T-helper 17 cell (primary cell): ENCODE measurements at regions not wholly inside any gene's neighbourhood (a gene's known extent, or its start where the extent isn't known, plus 50 kb on each side); places are given as distances from the start of the nearest gene placed in this dataset.

Source experiments
- ATAC-seq: fragments of 150-1000 bp; cut with Tn5 transposase; 2 replicates; pipeline ENCODE4 v1.10.0; 2021; ENCODE audit warnings: mild to moderate bottlenecking, moderate library complexity
- DNase-seq, 3 donors: peaks; one replicate each; pipeline versions ENCODE4 v3.0.0 to v3.0.0-alpha.2; 2020 to 2021
- H3K9me3 ChIP-seq: one replicate; pipeline ENCODE4 v1.7.0; 2013; ENCODE audit warnings: low read length, mild to moderate bottlenecking; ENCODE audit not compliant: control insufficient read depth, poor library complexity, severe bottlenecking
- H3K27ac Mint-ChIP-seq: one replicate; pipeline ENCODE4 v1.8.0; 2022; ENCODE audit warnings: mild to moderate bottlenecking, moderate library complexity, mixed read lengths
- H3K27me3 Mint-ChIP-seq: one replicate; pipeline ENCODE4 v1.8.0; 2022; ENCODE audit warnings: mixed read lengths
- H3K36me3 Mint-ChIP-seq: one replicate; pipeline ENCODE4 v1.8.0; 2022; ENCODE audit warnings: low read depth, mixed read lengths
- H3K4me1 Mint-ChIP-seq: one replicate; pipeline ENCODE4 v1.8.0; 2022; ENCODE audit warnings: mild to moderate bottlenecking, mixed read lengths
- H3K4me3 Mint-ChIP-seq: one replicate; pipeline ENCODE4 v1.8.0; 2022; ENCODE audit warnings: mild to moderate bottlenecking, moderate library complexity, mixed read lengths

- no peak overlapping the region for H3K27ac Mint-ChIP-seq
- H3K4me1 Mint-ChIP-seq = no peaks in the 10 kb centered on the region
- no peak for ATAC-seq
- DNase-seq = no peak
- H3K27me3 Mint-ChIP-seq = peaks cover 10% of the 10 kb centered on the region
- no peaks in the 10 kb centered on the region for H3K9me3 ChIP-seq
- H3K36me3 Mint-ChIP-seq = no peaks in the 10 kb centered on the region
- no peak overlapping the region for H3K4me3 Mint-ChIP-seq
Measured at GRCh38 chr16:73563709-73564108, 515.8 kb upstream of the ZFHX3 start.

DNA sequence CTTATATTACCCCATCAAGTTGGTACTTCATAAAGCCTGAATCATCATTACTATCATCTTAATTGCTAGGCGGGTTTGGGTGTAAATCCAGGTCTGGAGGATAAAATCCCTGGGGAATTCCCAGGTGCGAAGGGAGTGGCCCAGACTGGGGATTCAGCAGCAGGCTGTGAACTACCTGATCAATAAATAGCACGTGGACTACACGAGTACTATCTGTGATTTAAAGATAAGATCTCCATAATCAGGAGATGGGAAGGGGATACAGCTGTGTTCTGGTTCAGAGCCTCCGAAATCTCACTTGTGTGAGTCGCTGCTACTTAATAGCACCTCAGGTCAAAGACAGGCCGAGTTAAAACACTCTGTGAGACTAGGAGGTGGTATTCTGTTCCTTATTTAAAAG is 512.6 kb upstream of the ZFHX3 start:
- H3K9me3 ChIP-seq = no peaks in the 10 kb centered on the region
- Mint-ChIP-seq H3K36me3 (no peaks in the 10 kb centered on the region), H3K27ac (no peak overlapping the region), H3K4me3 (no peak overlapping the region), H3K4me1 (no peaks in the 10 kb centered on the region), H3K27me3 (peaks cover 9% of the 10 kb centered on the region)
- DNase-seq = no peak
- ATAC-seq = no peak

DNA sequence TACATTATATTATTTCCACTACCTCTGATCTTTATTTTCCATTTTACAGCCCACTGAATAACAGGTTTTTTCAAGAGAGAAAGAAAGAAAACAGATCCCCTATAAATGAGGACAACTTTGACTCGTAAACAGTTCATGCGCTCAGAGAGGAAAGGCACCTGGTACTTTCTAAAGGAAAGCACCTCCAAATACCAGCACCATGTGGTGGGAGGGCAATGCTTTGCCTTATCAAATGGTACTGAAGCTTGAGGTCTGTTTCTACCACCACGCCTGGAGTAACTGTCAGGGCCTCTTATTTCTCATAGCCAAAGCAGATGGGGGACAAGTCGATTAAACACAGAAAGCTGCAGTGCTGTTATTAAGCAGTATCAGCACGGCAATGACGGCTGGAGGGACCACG is 510.3 kb upstream of the ZFHX3 start:
- Mint-ChIP-seq H3K36me3 (no peaks in the 10 kb centered on the region), H3K27ac (no peak overlapping the region), H3K4me1 (no peaks in the 10 kb centered on the region), H3K4me3 (no peak overlapping the region), H3K27me3 (peaks cover 9% of the 10 kb centered on the region)
- ATAC-seq (no peak), DNase-seq (no peak)
- no peaks in the 10 kb centered on the region for H3K9me3 ChIP-seq

DNA sequence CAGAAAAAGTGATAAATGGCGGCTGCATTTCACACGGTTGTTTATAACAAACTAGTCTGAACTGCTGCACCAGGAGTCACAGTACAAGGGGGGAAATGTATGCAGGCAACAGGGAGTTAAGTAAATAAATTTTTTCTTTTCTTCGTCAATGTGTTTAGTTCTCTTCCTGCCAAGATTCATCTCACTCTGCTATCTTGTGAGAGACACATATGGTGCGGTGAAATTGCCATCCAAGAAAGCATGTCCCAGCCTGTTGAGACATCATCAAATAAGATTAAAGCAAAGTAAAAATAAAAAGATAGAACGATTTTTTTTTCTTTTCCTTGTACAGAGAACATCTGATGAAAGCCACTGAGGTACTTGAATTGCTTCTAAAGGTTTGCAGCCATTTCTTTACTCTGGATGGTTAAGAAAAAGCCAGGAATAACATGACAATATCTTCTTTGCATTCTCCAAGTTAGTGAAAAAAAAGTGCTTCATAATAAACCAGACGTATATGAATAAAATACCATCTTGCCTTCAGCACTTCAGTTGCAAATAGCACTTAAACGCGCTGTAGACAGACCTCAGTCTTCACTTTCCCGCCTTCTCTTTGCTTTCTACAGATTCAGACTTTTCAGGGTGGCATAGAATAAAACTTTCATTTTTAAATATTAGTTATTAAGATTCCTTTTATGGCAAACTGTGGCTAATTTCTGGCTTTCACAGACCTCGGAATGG is 506.2 kb upstream of the ZFHX3 start:
- H3K27me3 Mint-ChIP-seq = peaks cover 7% of the 10 kb centered on the region
- no peak overlapping the region for H3K4me3 Mint-ChIP-seq
- ATAC-seq = no peak
- no peaks in the 10 kb centered on the region for H3K36me3 Mint-ChIP-seq
- no peak for DNase-seq
- no peaks in the 10 kb centered on the region for H3K9me3 ChIP-seq
- H3K27ac Mint-ChIP-seq = no peak overlapping the region
- no peaks in the 10 kb centered on the region for H3K4me1 Mint-ChIP-seq

DNA sequence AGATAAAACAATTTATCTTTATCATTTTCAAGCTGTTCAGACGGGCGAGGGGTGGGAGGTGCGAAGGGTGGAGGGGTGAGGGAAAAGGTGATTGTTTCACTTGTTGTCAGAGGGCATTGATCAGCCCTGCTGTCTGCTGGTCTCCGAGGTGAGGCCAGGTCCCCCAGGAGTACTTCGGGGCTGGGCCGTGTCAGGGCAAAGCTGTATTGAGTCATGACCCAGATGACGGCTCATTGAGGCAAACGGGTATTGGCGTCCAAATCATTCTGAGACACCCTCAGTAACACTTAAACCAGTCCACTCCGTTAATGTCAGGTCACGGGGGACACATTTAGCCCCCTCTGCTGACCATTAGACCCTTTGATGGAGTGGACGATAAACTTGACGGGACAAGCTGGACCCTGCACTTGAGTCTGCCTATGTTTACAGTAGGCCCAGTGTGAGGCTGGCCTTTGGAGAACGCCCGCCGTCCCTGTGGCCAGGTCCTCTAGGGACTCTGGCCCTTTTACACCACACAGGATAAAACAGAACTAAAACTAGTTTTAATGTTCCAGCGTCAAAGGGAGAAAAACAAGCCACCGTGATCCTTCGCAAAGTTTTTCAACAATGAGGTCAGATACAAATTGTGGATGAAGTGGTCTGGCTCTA is 502.2 kb upstream of the ZFHX3 start:
- Mint-ChIP-seq H3K36me3 (no peaks in the 10 kb centered on the region), H3K27ac (no peak overlapping the region), H3K27me3 (peaks cover 32% of the 10 kb centered on the region), H3K4me3 (no peak overlapping the region), H3K4me1 (no peaks in the 10 kb centered on the region)
- H3K9me3 ChIP-seq = no peaks in the 10 kb centered on the region
- DNase-seq = no peak
- no peak for ATAC-seq

DNA sequence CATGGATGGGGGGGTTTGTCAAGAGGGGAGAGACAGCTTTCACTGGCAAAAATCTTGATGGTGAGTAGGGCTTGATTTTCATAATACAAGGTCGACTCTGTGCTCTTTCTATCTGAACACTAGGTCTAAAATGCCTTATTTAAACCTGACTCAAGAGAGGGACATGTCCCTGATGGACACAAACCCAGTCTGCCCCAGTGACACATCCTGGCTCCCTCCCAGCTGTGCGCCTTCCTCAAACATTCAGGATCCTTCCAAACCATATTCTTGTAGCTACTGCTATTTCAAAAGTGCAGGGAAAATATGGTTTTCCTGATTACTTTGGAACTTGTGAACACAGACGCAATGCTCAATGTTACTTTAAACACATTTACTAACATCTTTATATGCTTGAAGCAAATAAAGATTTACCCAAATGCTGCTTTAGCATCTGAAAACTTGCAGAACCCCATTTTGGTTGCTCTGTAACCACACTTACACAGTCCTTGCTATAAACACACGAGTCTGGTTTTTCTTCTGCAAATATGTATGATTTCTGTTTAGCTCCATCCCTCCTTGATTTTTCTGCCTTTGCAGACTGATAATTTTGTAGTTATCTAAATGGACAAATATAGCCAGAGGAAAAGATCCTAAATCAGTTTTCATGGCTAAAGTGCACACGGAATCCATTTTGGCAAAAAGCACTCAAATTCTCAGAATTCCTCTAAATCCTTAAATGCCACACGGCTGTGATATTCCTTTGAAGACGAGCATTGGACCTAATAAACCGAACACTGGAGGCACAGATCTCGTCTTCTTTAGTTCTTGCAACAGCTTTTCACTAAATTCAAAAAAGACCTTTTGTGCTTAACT is 499.9 kb upstream of the ZFHX3 start:
- peaks cover 2% of the 10 kb centered on the region for H3K4me1 Mint-ChIP-seq
- ATAC-seq = no peak
- H3K27me3 Mint-ChIP-seq = peaks cover 55% of the 10 kb centered on the region
- peaks cover 2% of the 10 kb centered on the region for H3K36me3 Mint-ChIP-seq
- no peaks in the 10 kb centered on the region for H3K9me3 ChIP-seq
- no peak overlapping the region for H3K27ac Mint-ChIP-seq
- no peak overlapping the region for H3K4me3 Mint-ChIP-seq
- DNase-seq = no peak

DNA sequence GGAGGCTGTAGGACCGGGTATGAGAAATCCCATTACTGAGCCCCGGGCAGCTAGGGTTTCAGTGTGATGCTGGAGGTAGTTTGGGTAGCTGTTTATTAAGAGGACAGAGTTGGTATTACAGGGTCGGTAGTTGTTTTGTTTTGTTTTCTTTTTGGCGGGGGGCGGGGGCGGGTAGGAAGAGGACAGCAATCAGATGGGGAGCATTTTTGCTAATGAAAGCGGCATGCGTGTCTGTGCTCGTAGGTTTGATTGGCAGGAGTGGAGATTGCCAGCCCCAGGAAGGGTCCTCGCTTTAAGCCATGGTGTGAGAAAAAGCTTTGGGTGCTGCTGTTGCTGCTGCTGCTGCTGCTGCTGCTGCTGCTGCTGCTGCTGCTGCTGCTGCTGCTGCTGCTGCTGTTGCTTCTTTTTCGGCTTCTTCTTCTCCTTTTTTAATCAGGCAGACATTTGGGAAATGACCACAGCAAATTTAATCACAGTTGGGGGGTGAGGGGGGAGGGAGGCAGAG is 498.5 kb upstream of the ZFHX3 start:
- H3K9me3 ChIP-seq = no peaks in the 10 kb centered on the region
- Mint-ChIP-seq H3K27ac (no peak overlapping the region), H3K36me3 (peaks cover 2% of the 10 kb centered on the region), H3K4me1 (peaks cover 2% of the 10 kb centered on the region), H3K27me3 (peaks cover 59% of the 10 kb centered on the region), H3K4me3 (no peak overlapping the region)
- ATAC-seq (no peak), DNase-seq (no peak)

DNA sequence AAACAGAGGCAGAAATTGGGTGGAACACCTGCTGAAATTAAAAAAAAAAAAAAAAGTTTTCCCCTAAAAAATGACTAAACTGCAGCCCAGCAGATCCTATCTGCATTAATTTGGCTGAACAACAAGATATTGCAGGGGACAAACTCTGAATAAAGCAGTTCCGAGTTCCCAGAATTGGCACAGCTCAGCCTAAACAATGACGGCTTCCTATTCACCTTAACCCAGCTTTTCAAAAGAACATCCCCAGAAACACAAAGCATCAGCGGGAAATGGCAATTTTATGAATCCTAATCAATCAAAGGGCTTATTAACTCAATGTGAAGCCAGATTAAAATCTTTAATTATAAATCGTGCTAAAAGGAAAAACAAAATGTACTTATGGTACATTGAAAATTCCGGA is 497.8 kb upstream of the ZFHX3 start:
- no peaks in the 10 kb centered on the region for H3K9me3 ChIP-seq
- DNase-seq (no peak), ATAC-seq (no peak)
- peaks cover 2% of the 10 kb centered on the region for H3K4me1 Mint-ChIP-seq
- H3K4me3 Mint-ChIP-seq = no peak overlapping the region
- peaks cover 58% of the 10 kb centered on the region for H3K27me3 Mint-ChIP-seq
- no peak overlapping the region for H3K27ac Mint-ChIP-seq
- H3K36me3 Mint-ChIP-seq = peaks cover 2% of the 10 kb centered on the region

DNA sequence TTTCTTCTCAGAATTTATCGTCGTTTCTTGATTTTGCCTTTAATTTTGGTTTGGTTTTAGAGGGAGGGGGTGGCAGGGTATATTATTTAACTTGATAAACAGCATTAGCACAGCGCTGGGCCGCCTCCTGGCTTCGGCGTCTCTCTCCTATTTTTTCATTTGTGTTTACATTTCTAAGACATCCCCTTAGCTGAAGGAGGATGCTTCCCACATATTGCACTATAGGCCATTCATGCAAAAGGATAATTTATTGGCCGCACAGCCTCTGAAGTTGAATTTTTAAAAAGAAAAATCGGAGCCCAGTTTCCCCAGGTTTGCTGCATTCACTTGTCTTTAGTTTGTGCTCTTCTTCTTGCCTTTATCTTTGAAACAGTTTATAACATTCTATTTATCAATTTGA is 497.4 kb upstream of the ZFHX3 start:
- no peak overlapping the region for H3K27ac Mint-ChIP-seq
- peaks cover 2% of the 10 kb centered on the region for H3K4me1 Mint-ChIP-seq
- ATAC-seq (no peak), DNase-seq (no peak)
- peaks cover 53% of the 10 kb centered on the region for H3K27me3 Mint-ChIP-seq
- no peak overlapping the region for H3K4me3 Mint-ChIP-seq
- peaks cover 2% of the 10 kb centered on the region for H3K36me3 Mint-ChIP-seq
- H3K9me3 ChIP-seq = no peaks in the 10 kb centered on the region

- Mint-ChIP-seq H3K27me3 (peaks cover 52% of the 10 kb centered on the region), H3K27ac (no peak overlapping the region), H3K4me1 (peaks cover 2% of the 10 kb centered on the region), H3K4me3 (no peak overlapping the region), H3K36me3 (peaks cover 2% of the 10 kb centered on the region)
- H3K9me3 ChIP-seq = no peaks in the 10 kb centered on the region
- DNase-seq = no peak
- ATAC-seq = no peak
Measured at GRCh38 chr16:73544826-73545225, 496.9 kb upstream of the ZFHX3 start.

DNA sequence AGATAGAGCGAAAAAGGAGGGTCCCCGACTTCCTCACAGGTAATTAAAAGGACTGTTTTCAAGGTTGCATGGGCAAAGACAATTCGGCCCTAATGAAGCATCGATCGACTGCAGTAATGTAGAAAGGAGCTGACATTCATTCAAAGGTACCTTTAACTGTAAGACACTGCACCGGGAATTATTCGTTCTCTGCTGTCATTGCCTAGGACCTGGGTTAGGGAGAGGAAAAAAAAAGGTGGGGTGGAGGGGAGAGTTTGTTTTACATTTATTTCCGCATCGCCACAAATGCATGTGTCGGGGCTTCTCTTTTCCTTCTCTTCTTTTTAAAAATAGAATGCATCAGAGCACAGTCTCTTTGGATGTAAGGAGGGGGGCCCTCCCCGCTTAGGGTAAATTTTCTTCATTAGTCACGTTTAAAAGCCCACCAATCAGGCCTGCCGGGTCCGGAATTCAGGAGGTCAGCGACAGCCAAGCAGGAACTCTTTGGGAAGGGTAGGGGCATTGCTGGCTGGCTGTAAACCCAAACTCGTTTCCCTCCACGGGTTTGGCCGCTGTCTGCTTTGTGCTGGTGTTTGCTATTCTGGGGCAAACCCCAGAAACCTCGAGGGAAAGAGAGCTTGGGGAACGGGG is 496.2 kb upstream of the ZFHX3 start:
- no peak overlapping the region for H3K4me3 Mint-ChIP-seq
- peaks cover 2% of the 10 kb centered on the region for H3K4me1 Mint-ChIP-seq
- no peak overlapping the region for H3K27ac Mint-ChIP-seq
- ATAC-seq (no peak), DNase-seq (no peak)
- peaks cover 2% of the 10 kb centered on the region for H3K36me3 Mint-ChIP-seq
- peaks cover 52% of the 10 kb centered on the region for H3K27me3 Mint-ChIP-seq
- H3K9me3 ChIP-seq = no peaks in the 10 kb centered on the region

DNA sequence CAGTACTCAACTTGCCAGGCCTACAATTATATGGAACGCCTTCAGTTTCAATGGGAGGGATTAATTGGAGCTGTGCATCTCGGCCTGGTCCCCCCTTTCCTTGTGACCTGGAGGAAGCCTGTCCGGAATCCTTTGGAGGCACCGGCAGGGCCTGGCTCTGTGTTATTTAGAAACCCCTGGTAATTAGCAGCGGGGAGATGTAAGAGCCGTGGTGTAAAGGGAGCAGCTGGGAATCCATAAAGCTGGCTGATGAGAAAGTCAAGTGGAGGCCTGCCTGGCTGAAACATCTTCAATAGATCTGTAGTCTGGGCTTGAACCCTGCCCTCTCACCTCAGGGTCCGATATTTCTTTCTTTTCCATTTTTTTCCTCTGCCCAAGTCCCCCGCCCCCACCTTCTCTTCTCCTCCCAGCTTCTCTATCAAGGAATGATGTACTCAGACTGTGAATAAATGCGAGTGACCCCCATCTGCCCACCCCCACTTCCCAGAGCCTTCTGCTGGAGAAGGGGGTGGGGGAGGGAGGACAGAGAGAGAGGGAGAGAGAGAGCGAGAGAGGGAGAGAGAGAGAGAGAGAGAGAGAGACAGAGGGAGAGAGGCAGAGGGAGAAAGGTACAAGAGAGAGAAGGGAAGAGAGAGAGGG is 495.5 kb upstream of the ZFHX3 start:
- DNase-seq (no peak), ATAC-seq (no peak)
- H3K4me3 Mint-ChIP-seq = no peak overlapping the region
- peaks cover 2% of the 10 kb centered on the region for H3K4me1 Mint-ChIP-seq
- H3K9me3 ChIP-seq = no peaks in the 10 kb centered on the region
- peaks cover 2% of the 10 kb centered on the region for H3K36me3 Mint-ChIP-seq
- H3K27me3 Mint-ChIP-seq = peaks cover 52% of the 10 kb centered on the region
- H3K27ac Mint-ChIP-seq = no peak overlapping the region

- no peak for ATAC-seq
- H3K27ac Mint-ChIP-seq = no peak overlapping the region
- no peak for DNase-seq
Measured at GRCh38 chr16:73542885-73543284, 495.0 kb upstream of the ZFHX3 start.

More at GRCh38 chr16:73542885-73543284, 495.0 kb upstream of the ZFHX3 start:
- Mint-ChIP-seq H3K4me3 (no peak overlapping the region), H3K4me1 (peaks cover 2% of the 10 kb centered on the region), H3K27me3 (peaks cover 49% of the 10 kb centered on the region), H3K36me3 (peaks cover 2% of the 10 kb centered on the region)
- H3K9me3 ChIP-seq = no peaks in the 10 kb centered on the region
